ENCODE measurements at regions not wholly inside any gene's neighbourhood (a gene's known extent, or its start where the extent isn't known, plus 50 kb on each side); places are given as distances from the start of the nearest gene placed in this dataset.
"Not testable (repeated sequence)": the region's sequence is repeated elsewhere in the genome, so short reads cannot be mapped to it uniquely, and the experiment has no call there.

- DNase-seq: no peak
Measured at GRCh38 chr1:169020684-169021083, 85.8 kb upstream of the ATP1B1 start.

GRCh38 chr1:169022648-169023047, 83.8 kb upstream of the ATP1B1 start:
- no peak for DNase-seq

- DNase-seq: no peak
Measured at GRCh38 chr1:169024255-169024654, 82.2 kb upstream of the ATP1B1 start.

GRCh38 chr1:169024800-169025271, 81.7 kb upstream of the ATP1B1 start:
- no peak for DNase-seq

- DNase-seq: no peak
Measured at GRCh38 chr1:169025412-169025811, 81.1 kb upstream of the ATP1B1 start.

GRCh38 chr1:169027607-169028320, 78.7 kb upstream of the ATP1B1 start:
- no peak for DNase-seq

GRCh38 chr1:169031566-169032224, 74.8 kb upstream of the ATP1B1 start:
- no peak for DNase-seq

- no peak for DNase-seq
Measured at GRCh38 chr1:169041366-169041765, 65.1 kb upstream of the ATP1B1 start.

DNA sequence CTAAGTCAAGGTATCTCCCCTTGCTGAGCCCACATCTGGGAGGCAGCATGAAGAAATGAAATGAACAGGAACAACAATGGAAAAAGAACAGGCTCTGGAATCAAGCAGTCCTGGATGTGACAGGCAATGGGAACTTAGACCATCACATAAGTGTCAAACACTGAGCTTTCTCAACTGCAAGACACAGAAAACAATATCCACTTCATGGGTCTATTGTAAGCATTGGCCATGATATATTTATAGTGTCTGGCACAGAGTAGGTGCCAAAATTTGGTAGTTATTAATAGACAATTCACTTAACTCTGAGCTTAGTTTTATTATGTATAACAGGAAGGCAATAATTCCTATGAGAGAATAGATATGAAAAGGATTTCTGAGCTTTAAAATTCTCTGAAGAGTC, 64.1 kb upstream of the ATP1B1 start:
- no peak for DNase-seq

DNA sequence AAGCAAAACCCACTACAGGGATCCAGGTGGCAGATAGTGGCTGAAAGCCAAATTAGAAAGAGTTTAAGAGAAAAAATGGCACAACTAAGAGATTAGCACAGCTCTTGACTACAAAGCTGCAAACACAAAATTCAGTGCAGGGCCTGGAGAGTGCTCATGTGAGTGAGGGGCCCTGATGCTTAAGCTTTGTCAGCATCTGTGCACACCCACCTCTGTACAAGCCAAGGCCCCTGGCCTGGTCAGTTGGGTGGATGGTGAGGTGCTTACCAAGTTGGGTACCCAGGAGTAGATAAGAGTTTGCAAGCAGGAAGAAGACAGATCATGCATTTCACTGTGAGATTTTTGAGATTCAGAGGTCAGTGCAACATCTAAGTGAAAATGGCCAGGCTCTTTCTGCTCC, 62.7 kb upstream of the ATP1B1 start:
- DNase-seq: no peak

GRCh38 chr1:169044296-169044695, 62.2 kb upstream of the ATP1B1 start:
- peak; percentile 51 for DNase-seq

DNA sequence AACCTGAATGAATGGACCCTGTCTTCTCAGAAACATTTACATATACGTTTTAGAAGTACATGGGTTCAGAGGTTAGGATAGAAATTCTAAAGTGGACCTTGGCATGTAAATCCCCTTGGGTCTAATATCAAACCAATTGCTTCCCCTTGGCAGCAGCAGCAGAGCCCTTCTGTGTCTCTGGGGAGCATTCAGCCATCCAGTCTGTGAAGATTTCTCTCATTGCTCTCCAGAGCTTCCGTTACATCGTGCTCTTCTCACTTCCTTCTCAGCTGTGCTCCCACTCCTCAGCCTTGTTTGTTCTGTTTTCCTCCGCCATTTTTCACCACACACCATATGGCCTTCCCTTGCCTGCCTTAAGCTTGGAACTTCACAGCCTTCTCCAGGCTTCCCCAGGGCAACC, 61.5 kb upstream of the ATP1B1 start:
- no peak for DNase-seq

DNA sequence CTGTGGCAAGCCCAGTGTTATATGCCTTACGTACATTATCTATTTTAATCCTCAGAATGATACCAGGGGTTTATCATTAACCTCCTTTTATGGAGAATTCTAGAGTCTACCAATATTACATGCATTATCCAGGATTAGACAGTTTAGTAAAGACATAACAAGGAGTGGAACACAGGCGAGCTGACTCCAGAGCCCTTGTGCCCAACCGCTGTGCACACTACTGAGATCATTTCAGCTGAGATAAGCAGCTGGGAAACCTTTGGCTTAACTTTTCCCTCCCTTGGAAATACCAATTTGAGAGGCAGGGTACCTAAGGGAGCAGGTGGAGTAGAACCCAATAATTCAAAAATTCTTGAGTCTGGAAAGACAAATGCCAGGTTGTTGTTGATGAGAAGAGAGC, 59.8 kb upstream of the ATP1B1 start:
- no peak for DNase-seq

GRCh38 chr1:169047074-169047473, 59.4 kb upstream of the ATP1B1 start:
- no peak for DNase-seq

- DNase-seq: no peak
Measured at GRCh38 chr1:169048043-169048442, 58.4 kb upstream of the ATP1B1 start.

- DNase-seq: no peak
Measured at GRCh38 chr1:169049258-169049938, 57.1 kb upstream of the ATP1B1 start.

- DNase-seq: no peak
Measured at GRCh38 chr1:169051171-169051570, 55.3 kb upstream of the ATP1B1 start.

- DNase-seq: not testable (repeated sequence)
Measured at GRCh38 chr1:169052171-169052570, 54.3 kb upstream of the ATP1B1 start.

- no peak for DNase-seq
Measured at GRCh38 chr1:169052727-169053126, 53.8 kb upstream of the ATP1B1 start.

DNA sequence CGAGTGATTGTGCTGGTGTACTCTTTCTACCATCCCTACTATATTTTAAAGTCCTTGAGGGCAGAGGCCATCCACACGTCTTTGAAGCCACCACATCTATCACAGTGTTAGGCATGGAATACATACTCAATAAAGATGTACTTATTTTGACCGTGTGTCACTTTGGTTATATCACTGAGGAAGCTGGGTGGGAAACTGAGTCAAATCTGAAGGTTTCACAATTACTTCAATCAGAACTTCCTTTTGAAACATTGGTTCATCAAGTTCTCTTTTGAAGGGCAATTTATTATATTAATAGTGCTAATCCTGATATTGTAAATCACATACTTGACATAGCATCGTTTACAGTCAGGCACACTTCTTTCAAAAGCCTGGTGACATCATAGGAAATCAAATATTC, 53.3 kb upstream of the ATP1B1 start:
- DNase-seq: no peak
